MM.1S (cell line): ENCODE measurements at regions not wholly inside any gene's neighbourhood (a gene's known extent, or its start where the extent isn't known, plus 50 kb on each side); places are given as distances from the start of the nearest gene placed in this dataset.

Source experiments
- DNase-seq: peaks from one replicate; pipeline ENCODE4 v3.0.0-alpha.2; 2015
- H2AFZ ChIP-seq: fragments of 300-600 bp; sonication (generic); 2 replicates; pipeline ENCODE4 v1.6.0; 2016; ENCODE audit warnings: antibody characterized with exemption, low read length
- H3F3A ChIP-seq: fragments of 300-600 bp; sonication (generic); 2 replicates; pipeline ENCODE4 v1.6.1; 2016; ENCODE audit warnings: mild to moderate bottlenecking, antibody characterized with exemption, low read length, moderate library complexity, mixed read lengths; ENCODE audit not compliant: insufficient read depth
- H3K27ac ChIP-seq: fragments of 300-600 bp; sonication (generic); 2 replicates; pipeline ENCODE4 v1.5.1; 2016; ENCODE audit warnings: mild to moderate bottlenecking, low read length
- H3K27me3 ChIP-seq: fragments of 300-600 bp; sonication (generic); replicated peaks from 2 replicates; pipeline ENCODE4 v1.6.0; 2016; ENCODE audit warnings: low read length; ENCODE audit not compliant: insufficient read depth
- H3K36me3 ChIP-seq: fragments of 300-600 bp; sonication (generic); replicated peaks from 2 replicates; pipeline ENCODE4 v1.6.1; 2016; ENCODE audit warnings: mild to moderate bottlenecking, low read length, mixed read lengths; ENCODE audit not compliant: insufficient read depth
- H3K4me1 ChIP-seq: fragments of 300-600 bp; sonication (generic); 2 replicates; pipeline ENCODE4 v1.6.1; 2016; ENCODE audit warnings: low read length, mixed read lengths
- H3K4me2 ChIP-seq: fragments of 300-600 bp; sonication (generic); 2 replicates; pipeline ENCODE4 v1.6.0; 2016; ENCODE audit warnings: low read depth, low read length
- H3K4me3 ChIP-seq: fragments of 300-600 bp; sonication (generic); 2 replicates; pipeline ENCODE4 v1.5.1; 2016; ENCODE audit warnings: low read length, mixed read lengths
- H3K79me2 ChIP-seq: fragments of 300-600 bp; sonication (generic); 2 replicates; pipeline ENCODE4 v1.6.1; 2016; ENCODE audit warnings: mixed run types, low read length, mixed read lengths
- H3K9ac ChIP-seq: fragments of 300-600 bp; sonication (generic); 2 replicates; pipeline ENCODE4 v1.6.1; 2016; ENCODE audit warnings: low read length, mixed read lengths
- H3K9me2 ChIP-seq: fragments of 300-600 bp; sonication (generic); replicated peaks from 2 replicates; pipeline ENCODE4 v1.6.1; 2016; ENCODE audit warnings: mild to moderate bottlenecking, low read length, mixed read lengths; ENCODE audit not compliant: insufficient read depth
- H3K9me3 ChIP-seq: fragments of 300-600 bp; sonication (generic); replicated peaks from 2 replicates; pipeline ENCODE4 v1.6.1; 2016; ENCODE audit warnings: mild to moderate bottlenecking, low read length, mixed read lengths; ENCODE audit not compliant: insufficient read depth
- H4K20me1 ChIP-seq: fragments of 300-600 bp; sonication (generic); 2 replicates; pipeline ENCODE4 v1.6.1; 2016; ENCODE audit warnings: mild to moderate bottlenecking, low read length, moderate library complexity, mixed read lengths; ENCODE audit not compliant: insufficient read depth
- CTCF ChIP-seq: fragments of 300-600 bp; sonication (generic); IDR thresholded peaks from 2 replicates; pipeline ENCODE4 v1.5.1; 2016; ENCODE audit warnings: antibody characterized with exemption, low read length, mixed read lengths
- EZH2 ChIP-seq: fragments of 300-600 bp; sonication (generic); optimal IDR thresholded peaks from 2 replicates; pipeline ENCODE3; 2017; ENCODE audit warnings: low read depth, mild to moderate bottlenecking, antibody characterized with exemption, low read length, mixed read lengths
- EZH2phosphoT487 ChIP-seq: fragments of 300-600 bp; sonication (generic); IDR thresholded peaks from 2 replicates; pipeline ENCODE4 v1.6.1; 2018; ENCODE audit warnings: antibody characterized with exemption, low read length

- H3K79me2 ChIP-seq, result no peaks in the 10 kb centered on the region
- DNase-seq, result no peak
- no peaks in the 10 kb centered on the region for H3K36me3 ChIP-seq
- no peaks in the 10 kb centered on the region for H3K9me3 ChIP-seq
- no peak overlapping the region for H2AFZ ChIP-seq
- H3K9me2 ChIP-seq, result no peaks in the 10 kb centered on the region
- H4K20me1 ChIP-seq, result no peaks in the 10 kb centered on the region
- H3K4me2 ChIP-seq, result no peak overlapping the region
- H3F3A ChIP-seq, result no peaks in the 10 kb centered on the region
- H3K4me3 ChIP-seq, result no peak overlapping the region
- TF ChIP-seq EZH2phosphoT487 (no peak), EZH2 (no peak), CTCF (no peak)
- H3K27me3 ChIP-seq, result peaks cover 92% of the 10 kb centered on the region
- no peak overlapping the region for H3K27ac ChIP-seq
- H3K4me1 ChIP-seq, result no peaks in the 10 kb centered on the region
- H3K9ac ChIP-seq, result no peak overlapping the region
Observed at GRCh38 chr1:4019606-4020331, 119.7 kb upstream of the C1orf174 start.

- Histone ChIP-seq H3K27me3 (peaks cover 93% of the 10 kb centered on the region), H4K20me1 (no peaks in the 10 kb centered on the region), H3F3A (no peaks in the 10 kb centered on the region), H3K9me2 (no peaks in the 10 kb centered on the region), H3K4me3 (no peak overlapping the region), H3K9ac (no peak overlapping the region), H2AFZ (no peak overlapping the region), H3K27ac (no peak overlapping the region), H3K79me2 (no peaks in the 10 kb centered on the region), H3K4me2 (no peak overlapping the region), H3K4me1 (no peaks in the 10 kb centered on the region), H3K9me3 (no peaks in the 10 kb centered on the region), H3K36me3 (no peaks in the 10 kb centered on the region)
- DNase-seq, result no peak
- TF ChIP-seq CTCF (no peak), EZH2phosphoT487 (no peak), EZH2 (no peak)
Observed at GRCh38 chr1:4020449-4020848, 120.4 kb upstream of the C1orf174 start.

GRCh38 chr1:4021136-4021973 is 121.3 kb upstream of the C1orf174 start:
- H3K27ac ChIP-seq, result no peak overlapping the region
- no peak overlapping the region for H3K9ac ChIP-seq
- no peak for TF ChIP-seq CTCF
- TF ChIP-seq EZH2phosphoT487, result no peak
- TF ChIP-seq EZH2, result no peak
- no peaks in the 10 kb centered on the region for H3F3A ChIP-seq
- no peak for DNase-seq
- H3K4me3 ChIP-seq, result no peak overlapping the region
- H3K27me3 ChIP-seq, result peaks cover 94% of the 10 kb centered on the region
- H3K9me3 ChIP-seq, result no peaks in the 10 kb centered on the region
- H3K79me2 ChIP-seq, result no peaks in the 10 kb centered on the region
- no peaks in the 10 kb centered on the region for H3K9me2 ChIP-seq
- H3K4me2 ChIP-seq, result no peak overlapping the region
- H2AFZ ChIP-seq, result no peak overlapping the region
- no peaks in the 10 kb centered on the region for H4K20me1 ChIP-seq
- no peaks in the 10 kb centered on the region for H3K4me1 ChIP-seq
- no peaks in the 10 kb centered on the region for H3K36me3 ChIP-seq
